ENCODE measurements at regions not wholly inside any gene's neighbourhood (a gene's known extent, or its start where the extent isn't known, plus 50 kb on each side); places are given as distances from the start of the nearest gene placed in this dataset.

- Histone ChIP-seq H3K36me3 (ENCODE audit: control insufficient read depth in 4 of 4, insufficient read depth in 4 of 4, low read length in 3 of 4) (no peaks in the 10 kb centered on the region), H3K4me1 (ENCODE audit: control extremely low read depth in 1 of 4, control insufficient read depth in 4 of 4, insufficient read depth in 4 of 4, low read length in 3 of 4) (peaks cover 0 to 4% (median 0%) of the 10 kb centered on the region in 4 experiments), H3K4me3 (ENCODE audit: control insufficient read depth in 1 of 7, extremely low read depth in 1 of 7, insufficient read depth in 4 of 7, low read depth in 2 of 7, low read length in 6 of 7) (no peak overlapping the region), H3K9me3 (ENCODE audit: control extremely low read depth in 1 of 5, control insufficient read depth in 4 of 5, insufficient read depth in 2 of 5, low read depth in 1 of 5, low read length in 4 of 5) (no peaks in the 10 kb centered on the region), H3K27me3 (replicated peaks in 2 of 5; ENCODE audit: control insufficient read depth in 4 of 5, insufficient read depth in 5 of 5, low read length in 4 of 5) (no peaks in the 10 kb centered on the region), H3K27ac (ENCODE audit: insufficient read depth in 1 of 2, low read depth in 1 of 2, low read length in 2 of 2, poor library complexity in 1 of 2, severe bottlenecking in 2 of 2) (no peak overlapping the region)
- POLR2A ChIA-PET: no interaction called here
- no peak for DNase-seq
- 94% methylated on average over 2 of the region's 2 CpGs for WGBS (ENCODE audit: insufficient coverage)
- CTCF ChIA-PET: no interaction called here
Observed at GRCh38 chr13:90412980-90413379, 934.5 kb upstream of the MIR17HG start.

GRCh38 chr13:90413548-90413947, 933.9 kb upstream of the MIR17HG start:
- H3K4me3 ChIP-seq (ENCODE audit: control insufficient read depth in 1 of 7, extremely low read depth in 1 of 7, insufficient read depth in 4 of 7, low read depth in 2 of 7, low read length in 6 of 7): no peak overlapping the region
- DNase-seq: no peak
- no peaks in the 10 kb centered on the region for H3K36me3 ChIP-seq (ENCODE audit: control insufficient read depth in 4 of 4, insufficient read depth in 4 of 4, low read length in 3 of 4)
- H3K4me1 ChIP-seq (ENCODE audit: control extremely low read depth in 1 of 4, control insufficient read depth in 4 of 4, insufficient read depth in 4 of 4, low read length in 3 of 4): peaks cover 0 to 4% (median 0%) of the 10 kb centered on the region in 4 experiments
- no peaks in the 10 kb centered on the region for H3K27me3 ChIP-seq (replicated peaks in 2 of 5; ENCODE audit: control insufficient read depth in 4 of 5, insufficient read depth in 5 of 5, low read length in 4 of 5)
- ChIA-PET CTCF (no interaction called here), POLR2A (no interaction called here)
- H3K9me3 ChIP-seq (ENCODE audit: control extremely low read depth in 1 of 5, control insufficient read depth in 4 of 5, insufficient read depth in 2 of 5, low read depth in 1 of 5, low read length in 4 of 5): no peaks in the 10 kb centered on the region
- no CpG with 5 or more reads among the region's 1 CpG for WGBS (ENCODE audit: insufficient coverage)
- H3K27ac ChIP-seq (ENCODE audit: insufficient read depth in 1 of 2, low read depth in 1 of 2, low read length in 2 of 2, poor library complexity in 1 of 2, severe bottlenecking in 2 of 2): no peak overlapping the region

GRCh38 chr13:90414691-90415596, 932.5 kb upstream of the MIR17HG start:
- POLR2A ChIA-PET: no interaction called here
- peaks cover 0 to 4% (median 0%) of the 10 kb centered on the region in 4 experiments for H3K4me1 ChIP-seq (ENCODE audit: control extremely low read depth in 1 of 4, control insufficient read depth in 4 of 4, insufficient read depth in 4 of 4, low read length in 3 of 4)
- CTCF ChIA-PET: no interaction called here
- no peak overlapping the region for H3K4me3 ChIP-seq (ENCODE audit: control insufficient read depth in 1 of 7, extremely low read depth in 1 of 7, insufficient read depth in 4 of 7, low read depth in 2 of 7, low read length in 6 of 7)
- no peaks in the 10 kb centered on the region for H3K9me3 ChIP-seq (ENCODE audit: control extremely low read depth in 1 of 5, control insufficient read depth in 4 of 5, insufficient read depth in 2 of 5, low read depth in 1 of 5, low read length in 4 of 5)
- H3K27ac ChIP-seq (ENCODE audit: insufficient read depth in 1 of 2, low read depth in 1 of 2, low read length in 2 of 2, poor library complexity in 1 of 2, severe bottlenecking in 2 of 2): no peak overlapping the region
- DNase-seq: no peak
- no peaks in the 10 kb centered on the region for H3K27me3 ChIP-seq (replicated peaks in 2 of 5; ENCODE audit: control insufficient read depth in 4 of 5, insufficient read depth in 5 of 5, low read length in 4 of 5)
- H3K36me3 ChIP-seq (ENCODE audit: control insufficient read depth in 4 of 4, insufficient read depth in 4 of 4, low read length in 3 of 4): no peaks in the 10 kb centered on the region
- 75% methylated on average over 1 of the region's 3 CpGs for WGBS (ENCODE audit: insufficient coverage)

- no peaks in the 10 kb centered on the region for H3K36me3 ChIP-seq (ENCODE audit: control insufficient read depth in 4 of 4, insufficient read depth in 4 of 4, low read length in 3 of 4)
- CTCF ChIA-PET: no interaction called here
- POLR2A ChIA-PET: no interaction called here
- H3K27ac ChIP-seq (ENCODE audit: insufficient read depth in 1 of 2, low read depth in 1 of 2, low read length in 2 of 2, poor library complexity in 1 of 2, severe bottlenecking in 2 of 2): no peak overlapping the region
- WGBS (ENCODE audit: insufficient coverage): 97% methylated on average over 3 of the region's 3 CpGs
- no peak for DNase-seq
- H3K27me3 ChIP-seq (replicated peaks in 2 of 5; ENCODE audit: control insufficient read depth in 4 of 5, insufficient read depth in 5 of 5, low read length in 4 of 5): no peaks in the 10 kb centered on the region
- H3K4me3 ChIP-seq (ENCODE audit: control insufficient read depth in 1 of 7, extremely low read depth in 1 of 7, insufficient read depth in 4 of 7, low read depth in 2 of 7, low read length in 6 of 7): no peak overlapping the region
- no peaks in the 10 kb centered on the region for H3K9me3 ChIP-seq (ENCODE audit: control extremely low read depth in 1 of 5, control insufficient read depth in 4 of 5, insufficient read depth in 2 of 5, low read depth in 1 of 5, low read length in 4 of 5)
- H3K4me1 ChIP-seq (ENCODE audit: control extremely low read depth in 1 of 4, control insufficient read depth in 4 of 4, insufficient read depth in 4 of 4, low read length in 3 of 4): peaks cover 0 to 4% (median 0%) of the 10 kb centered on the region in 4 experiments
Observed at GRCh38 chr13:90415902-90416301, 931.6 kb upstream of the MIR17HG start.

- ChIA-PET POLR2A (no interaction called here), CTCF (no interaction called here)
- no CpG with 5 or more reads among the region's 5 CpGs for WGBS (ENCODE audit: insufficient coverage)
- peaks cover 0 to 4% (median 0%) of the 10 kb centered on the region in 4 experiments for H3K4me1 ChIP-seq (ENCODE audit: control extremely low read depth in 1 of 4, control insufficient read depth in 4 of 4, insufficient read depth in 4 of 4, low read length in 3 of 4)
- H3K9me3 ChIP-seq (ENCODE audit: control extremely low read depth in 1 of 5, control insufficient read depth in 4 of 5, insufficient read depth in 2 of 5, low read depth in 1 of 5, low read length in 4 of 5): no peaks in the 10 kb centered on the region
- H3K36me3 ChIP-seq (ENCODE audit: control insufficient read depth in 4 of 4, insufficient read depth in 4 of 4, low read length in 3 of 4): no peaks in the 10 kb centered on the region
- H3K27me3 ChIP-seq (replicated peaks in 2 of 5; ENCODE audit: control insufficient read depth in 4 of 5, insufficient read depth in 5 of 5, low read length in 4 of 5): no peaks in the 10 kb centered on the region
- H3K27ac ChIP-seq (ENCODE audit: insufficient read depth in 1 of 2, low read depth in 1 of 2, low read length in 2 of 2, poor library complexity in 1 of 2, severe bottlenecking in 2 of 2): no peak overlapping the region
- DNase-seq: no peak
- H3K4me3 ChIP-seq (ENCODE audit: control insufficient read depth in 1 of 7, extremely low read depth in 1 of 7, insufficient read depth in 4 of 7, low read depth in 2 of 7, low read length in 6 of 7): no peak overlapping the region
Observed at GRCh38 chr13:90416519-90416918, 931.0 kb upstream of the MIR17HG start.

- no peak overlapping the region for H3K27ac ChIP-seq (ENCODE audit: insufficient read depth in 1 of 2, low read depth in 1 of 2, low read length in 2 of 2, poor library complexity in 1 of 2, severe bottlenecking in 2 of 2)
- CTCF ChIA-PET: no interaction called here
- WGBS (ENCODE audit: insufficient coverage): no CpG with 5 or more reads among the region's 1 CpG
- POLR2A ChIA-PET: no interaction called here
- H3K4me1 ChIP-seq (ENCODE audit: control extremely low read depth in 1 of 4, control insufficient read depth in 4 of 4, insufficient read depth in 4 of 4, low read length in 3 of 4): peaks cover 0 to 4% (median 0%) of the 10 kb centered on the region in 4 experiments
- DNase-seq: no peak
- H3K4me3 ChIP-seq (ENCODE audit: control insufficient read depth in 1 of 7, extremely low read depth in 1 of 7, insufficient read depth in 4 of 7, low read depth in 2 of 7, low read length in 6 of 7): no peak overlapping the region
- H3K36me3 ChIP-seq (ENCODE audit: control insufficient read depth in 4 of 4, insufficient read depth in 4 of 4, low read length in 3 of 4): no peaks in the 10 kb centered on the region
- H3K9me3 ChIP-seq (ENCODE audit: control extremely low read depth in 1 of 5, control insufficient read depth in 4 of 5, insufficient read depth in 2 of 5, low read depth in 1 of 5, low read length in 4 of 5): no peaks in the 10 kb centered on the region
- no peaks in the 10 kb centered on the region for H3K27me3 ChIP-seq (replicated peaks in 2 of 5; ENCODE audit: control insufficient read depth in 4 of 5, insufficient read depth in 5 of 5, low read length in 4 of 5)
Observed at GRCh38 chr13:90416938-90417337, 930.5 kb upstream of the MIR17HG start.

GRCh38 chr13:90420683-90421082, 926.8 kb upstream of the MIR17HG start:
- H3K27ac ChIP-seq (ENCODE audit: insufficient read depth in 1 of 2, low read depth in 1 of 2, low read length in 2 of 2, poor library complexity in 1 of 2, severe bottlenecking in 2 of 2): no peak overlapping the region
- no peaks in the 10 kb centered on the region for H3K9me3 ChIP-seq (ENCODE audit: control extremely low read depth in 1 of 5, control insufficient read depth in 4 of 5, insufficient read depth in 2 of 5, low read depth in 1 of 5, low read length in 4 of 5)
- no peak for DNase-seq
- H3K4me3 ChIP-seq (ENCODE audit: control insufficient read depth in 1 of 7, extremely low read depth in 1 of 7, insufficient read depth in 4 of 7, low read depth in 2 of 7, low read length in 6 of 7): no peak overlapping the region
- POLR2A ChIA-PET: no interaction called here
- CTCF ChIA-PET: no interaction called here
- no peaks in the 10 kb centered on the region for H3K36me3 ChIP-seq (ENCODE audit: control insufficient read depth in 4 of 4, insufficient read depth in 4 of 4, low read length in 3 of 4)
- no peaks in the 10 kb centered on the region for H3K4me1 ChIP-seq (ENCODE audit: control extremely low read depth in 1 of 4, control insufficient read depth in 4 of 4, insufficient read depth in 4 of 4, low read length in 3 of 4)
- no peaks in the 10 kb centered on the region for H3K27me3 ChIP-seq (replicated peaks in 2 of 5; ENCODE audit: control insufficient read depth in 4 of 5, insufficient read depth in 5 of 5, low read length in 4 of 5)
- WGBS (ENCODE audit: insufficient coverage): no CpG with 5 or more reads among the region's 2 CpGs
